H1 (cell line): ENCODE measurements at regions not wholly inside any gene's neighbourhood (a gene's known extent, or its start where the extent isn't known, plus 50 kb on each side); places are given as distances from the start of the nearest gene placed in this dataset.

Experiments
- SIRT6 ChIP-seq: IDR thresholded peaks from one replicate; pipeline ENCODE4 v1.7.1; 2012; ENCODE audit warnings: low read length, inconsistent platforms
- TF ChIP-seq, protein P1 (sequence below): IDR thresholded peaks from 2 replicates; pipeline ENCODE4 v1.6.1; 2011; ENCODE audit warnings: low read length, improper control_type of control experiment

DNA sequence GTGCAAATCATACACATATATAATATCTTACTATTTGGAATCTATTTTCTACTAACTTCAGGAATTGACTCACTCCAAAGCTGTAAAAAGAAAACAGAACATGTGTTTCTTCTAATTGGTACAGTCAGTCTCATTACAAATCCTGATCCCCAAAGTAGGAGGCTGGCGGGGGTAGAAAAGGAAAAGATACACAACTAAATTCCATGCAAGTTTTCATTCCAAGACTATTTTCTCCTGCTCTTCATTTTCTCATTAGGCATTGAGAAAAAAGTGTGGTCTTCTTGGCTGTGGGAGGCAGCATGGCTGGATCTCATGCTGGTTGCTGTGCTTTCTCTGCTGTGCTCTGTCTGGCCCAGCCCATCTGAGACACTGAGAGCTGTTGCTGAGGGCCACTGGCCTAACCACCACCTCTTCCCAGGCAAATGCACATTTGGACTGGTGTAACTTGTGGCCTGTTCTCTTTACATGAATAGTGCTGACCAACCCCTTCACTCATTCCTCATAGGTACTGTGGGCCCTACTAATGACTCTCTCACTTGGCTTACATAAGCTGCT, 1107.5 kb upstream of the B3GALT2 start (continued):
- TF ChIP-seq, protein P1, sequence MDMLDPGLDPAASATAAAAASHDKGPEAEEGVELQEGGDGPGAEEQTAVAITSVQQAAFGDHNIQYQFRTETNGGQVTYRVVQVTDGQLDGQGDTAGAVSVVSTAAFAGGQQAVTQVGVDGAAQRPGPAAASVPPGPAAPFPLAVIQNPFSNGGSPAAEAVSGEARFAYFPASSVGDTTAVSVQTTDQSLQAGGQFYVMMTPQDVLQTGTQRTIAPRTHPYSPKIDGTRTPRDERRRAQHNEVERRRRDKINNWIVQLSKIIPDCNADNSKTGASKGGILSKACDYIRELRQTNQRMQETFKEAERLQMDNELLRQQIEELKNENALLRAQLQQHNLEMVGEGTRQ: no peak
- no peak for TF ChIP-seq SIRT6
